ENCODE measurements at regions not wholly inside any gene's neighbourhood (a gene's known extent, or its start where the extent isn't known, plus 50 kb on each side); places are given as distances from the start of the nearest gene placed in this dataset.

GRCh38 chr7:145065473-145065872 is 229.6 kb upstream of the TPK1 start:
- TF ChIP-seq CTCF (IDR thresholded peaks at IDR 0.05) (no peak), POLR2A (IDR thresholded peaks at IDR 0.05) (no peak), EP300 (IDR thresholded peaks at IDR 0.05) (no peak)
